Kidney (tissue), 13 donors: ENCODE measurements at regions not wholly inside any gene's neighbourhood (a gene's known extent, or its start where the extent isn't known, plus 50 kb on each side); places are given as distances from the start of the nearest gene placed in this dataset.
"Not testable (repeated sequence)": the region's sequence is repeated elsewhere in the genome, so short reads cannot be mapped to it uniquely, and the experiment has no call there.

ENCODE experiments used
- DNase-seq, 5 donors: peaks; one replicate each; pipeline ENCODE4 v3.0.0-alpha.2; 2013 to 2020
- FAIRE-seq: peaks from 2 replicates; lab custom pipeline; 2012; peaks lifted over from hg19 to GRCh38; lab: Jason Lieb, UNC
- H3K27ac ChIP-seq, 2 donors: one replicate each; pipeline ENCODE4 v1.7.0; 2013; ENCODE audit warnings: low read depth in 2 of 2, low read length in 2 of 2, inconsistent platforms in 1 of 2
- H3K27me3 ChIP-seq: one replicate; pipeline ENCODE4 v1.7.1; 2013; ENCODE audit warnings: low read length, inconsistent platforms; ENCODE audit not compliant: control insufficient read depth, insufficient read depth
- H3K36me3 ChIP-seq, 3 donors: one replicate each; pipeline versions ENCODE4 v1.7.0 to v1.7.1; 2013; ENCODE audit warnings: low read length in 3 of 3, control low read depth in 1 of 3, inconsistent platforms in 1 of 3; ENCODE audit not compliant: insufficient read depth in 3 of 3, control insufficient read depth in 2 of 3
- H3K4me1 ChIP-seq, 3 donors: one replicate each; pipeline versions ENCODE4 v1.7.0 to v1.7.1; 2013; ENCODE audit warnings: low read length in 3 of 3, inconsistent platforms in 1 of 3, low read depth in 1 of 3; ENCODE audit not compliant: control insufficient read depth in 2 of 3, insufficient read depth in 2 of 3
- H3K4me3 ChIP-seq, 3 donors: one replicate each; pipeline versions ENCODE4 v1.7.0 to v1.8.1; 2013; ENCODE audit warnings: low read length in 3 of 3, control low read depth in 1 of 3, inconsistent platforms in 1 of 3
- H3K9ac ChIP-seq, 3 donors: one replicate each; pipeline versions ENCODE4 v1.7.0 to v1.7.1; 2013; ENCODE audit warnings: low read length in 3 of 3, control low read depth in 1 of 3, inconsistent platforms in 1 of 3
- H3K9me3 ChIP-seq, 3 donors: one replicate each; pipeline versions ENCODE4 v1.7.0 to v1.7.1; 2013; ENCODE audit warnings: low read length in 3 of 3, control low read depth in 1 of 3, inconsistent platforms in 1 of 3; ENCODE audit not compliant: control insufficient read depth in 2 of 3, insufficient read depth in 1 of 3
- intact Hi-C: fragments of 100-400 bp; cut with DNase I; formaldehyde crosslinking; loops from one replicate; pipeline ENCODE4 v1.11.1; 2022
- TF ChIP-seq, protein P1 (sequence below): IDR thresholded peaks from 3 replicates; pipeline ENCODE4 v1.5.1; 2012; ENCODE audit warnings: mild to moderate bottlenecking, moderate library complexity, borderline replicate concordance; ENCODE audit not compliant: insufficient read depth; ENCODE audit errors: extremely low read depth
- donor health status: control.
- donor health status: control.
- donor health status: control.
- donor health status: control.
- donor health status: control.
- donor health status: DM: yes; HTN: yes; CAD: no.
- donor health status: Normal renal cell carcinoma (clear cell type).

DNA sequence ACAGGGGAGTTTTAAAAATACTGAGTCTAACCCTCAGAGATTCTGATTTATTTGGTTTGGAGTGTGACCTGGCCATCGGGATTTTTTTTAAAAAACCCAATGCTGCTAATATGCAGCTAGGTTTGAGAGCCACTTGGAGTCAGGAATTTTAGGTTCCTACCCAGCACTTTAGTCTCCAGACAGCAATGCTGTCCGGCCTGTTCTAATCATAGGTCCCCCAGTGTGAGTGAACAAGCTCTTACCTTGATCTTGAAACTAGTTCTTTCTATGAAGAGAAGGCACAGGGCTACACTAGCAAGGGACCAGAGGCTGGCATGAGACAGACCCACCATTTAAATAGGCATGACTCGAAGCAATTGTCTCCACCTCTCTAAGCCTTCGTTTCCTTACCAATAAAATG, 103.5 kb downstream of the SMIM20 start:
- intact Hi-C loops, result no loop called here
- TF ChIP-seq, protein P1, sequence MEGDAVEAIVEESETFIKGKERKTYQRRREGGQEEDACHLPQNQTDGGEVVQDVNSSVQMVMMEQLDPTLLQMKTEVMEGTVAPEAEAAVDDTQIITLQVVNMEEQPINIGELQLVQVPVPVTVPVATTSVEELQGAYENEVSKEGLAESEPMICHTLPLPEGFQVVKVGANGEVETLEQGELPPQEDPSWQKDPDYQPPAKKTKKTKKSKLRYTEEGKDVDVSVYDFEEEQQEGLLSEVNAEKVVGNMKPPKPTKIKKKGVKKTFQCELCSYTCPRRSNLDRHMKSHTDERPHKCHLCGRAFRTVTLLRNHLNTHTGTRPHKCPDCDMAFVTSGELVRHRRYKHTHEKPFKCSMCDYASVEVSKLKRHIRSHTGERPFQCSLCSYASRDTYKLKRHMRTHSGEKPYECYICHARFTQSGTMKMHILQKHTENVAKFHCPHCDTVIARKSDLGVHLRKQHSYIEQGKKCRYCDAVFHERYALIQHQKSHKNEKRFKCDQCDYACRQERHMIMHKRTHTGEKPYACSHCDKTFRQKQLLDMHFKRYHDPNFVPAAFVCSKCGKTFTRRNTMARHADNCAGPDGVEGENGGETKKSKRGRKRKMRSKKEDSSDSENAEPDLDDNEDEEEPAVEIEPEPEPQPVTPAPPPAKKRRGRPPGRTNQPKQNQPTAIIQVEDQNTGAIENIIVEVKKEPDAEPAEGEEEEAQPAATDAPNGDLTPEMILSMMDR, result no peak
- no peak for FAIRE-seq
- Histone ChIP-seq H3K27ac (no peak overlapping the region), H3K4me1 (no peaks in the 10 kb centered on the region), H3K9ac (no peak overlapping the region), H3K4me3 (no peak overlapping the region), H3K36me3 (no peaks in the 10 kb centered on the region), H3K27me3 (no peaks in the 10 kb centered on the region), H3K9me3 (peaks cover 0 to 3% (median 0%) of the 10 kb centered on the region in 3 donors)
- no peak for DNase-seq

DNA sequence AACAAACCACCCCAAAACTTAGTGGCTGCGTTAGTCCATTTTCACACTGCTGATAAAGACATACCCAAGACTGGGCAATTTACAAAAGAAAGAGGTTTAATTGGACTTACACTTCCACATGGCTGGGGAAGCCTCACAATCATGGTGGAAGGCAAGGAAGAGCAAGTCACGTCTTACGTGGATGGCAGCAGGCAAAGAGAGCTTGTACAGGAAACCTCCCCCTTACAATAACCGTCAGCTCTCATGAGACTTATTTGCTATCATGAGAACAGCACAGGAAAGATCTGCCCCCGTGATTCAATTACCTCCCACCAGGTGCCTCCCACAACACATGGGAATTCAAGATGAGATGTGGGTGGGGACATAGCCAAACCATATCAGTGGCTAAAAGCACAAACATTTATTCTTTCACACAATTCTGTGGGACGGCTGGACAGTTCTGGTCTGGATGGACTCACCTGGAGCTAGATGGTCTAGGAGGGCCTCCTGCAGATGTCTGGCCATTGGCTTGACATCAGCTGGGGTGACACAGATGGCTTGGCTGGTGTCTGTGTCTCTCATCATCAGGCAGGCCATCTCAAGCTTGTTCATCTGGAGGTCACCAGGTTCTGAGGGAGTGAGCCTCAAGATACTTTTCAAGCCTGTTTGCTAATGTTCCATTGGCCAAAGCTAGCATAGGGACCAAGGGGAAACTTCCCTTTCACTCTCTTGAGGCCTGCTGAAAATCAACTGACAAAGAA, 104.1 kb downstream of the SMIM20 start:
- FAIRE-seq, H3K4me1 ChIP-seq, H3K4me3 ChIP-seq, DNase-seq, H3K27ac ChIP-seq, H3K9me3 ChIP-seq, H3K27me3 ChIP-seq, intact Hi-C loops, H3K36me3 ChIP-seq, H3K9ac ChIP-seq: not testable (repeated sequence)

DNA sequence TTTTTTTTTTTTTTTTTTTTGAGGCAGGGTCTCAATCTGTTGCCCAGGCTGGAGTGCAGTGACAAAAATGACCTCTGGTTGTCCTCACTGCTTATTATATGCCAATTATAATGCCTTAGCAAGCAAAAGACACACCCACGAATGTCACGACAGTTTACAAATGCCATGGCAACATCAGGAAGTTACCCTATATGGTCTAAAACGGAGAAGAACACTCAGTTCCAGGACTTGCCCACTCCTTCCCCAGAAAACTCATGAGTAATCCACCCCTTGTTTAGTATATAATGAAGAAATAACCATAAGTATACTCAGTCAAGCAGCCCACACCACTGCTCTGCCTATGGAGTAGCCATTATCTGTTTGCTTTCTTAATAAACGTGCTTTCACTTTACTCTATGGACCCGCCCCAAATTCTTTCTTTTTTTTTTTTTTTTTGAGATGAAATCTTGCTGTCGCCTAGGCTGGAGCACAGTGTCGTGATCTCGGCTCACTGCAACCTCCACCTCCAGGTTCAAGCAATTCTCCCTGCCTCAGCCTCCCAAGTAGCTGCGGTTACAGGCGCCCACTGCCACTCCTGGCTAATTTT, 106.2 kb downstream of the SMIM20 start:
- TF ChIP-seq, protein P1, result no peak
- intact Hi-C loops, result no loop called here
- Histone ChIP-seq H3K36me3 (no peaks in the 10 kb centered on the region), H3K27me3 (no peaks in the 10 kb centered on the region), H3K9me3 (peaks cover 0 to 3% (median 0%) of the 10 kb centered on the region in 3 donors), H3K4me3 (no peak overlapping the region), H3K9ac (no peak overlapping the region), H3K4me1 (no peaks in the 10 kb centered on the region), H3K27ac (no peak overlapping the region)
- FAIRE-seq (no peak), DNase-seq (no peak)

DNA sequence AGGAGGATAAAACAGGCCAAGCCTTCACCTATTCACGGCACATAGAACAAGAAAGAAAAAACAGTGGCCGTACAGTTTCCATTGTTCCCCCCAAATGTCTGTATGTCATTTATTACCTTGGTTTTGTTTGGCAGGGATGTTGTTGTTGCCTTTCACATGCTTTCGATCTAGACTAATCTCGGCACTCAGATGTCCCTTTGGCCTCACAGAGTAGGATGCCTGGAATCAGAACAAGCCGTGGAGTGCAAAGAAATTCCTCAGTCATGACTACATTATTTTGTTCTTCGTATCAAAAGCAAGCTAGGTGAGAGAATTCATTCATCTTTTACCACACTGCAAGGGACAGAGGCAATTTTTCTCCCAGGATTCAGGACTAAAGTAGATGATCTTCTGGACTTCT, 106.9 kb downstream of the SMIM20 start:
- DNase-seq, result peak in 1 of 5 donors; percentile 49
- Histone ChIP-seq H3K27ac (no peak overlapping the region), H3K36me3 (no peaks in the 10 kb centered on the region), H3K4me3 (no peak overlapping the region), H3K9me3 (peaks cover 0 to 3% (median 0%) of the 10 kb centered on the region in 3 donors), H3K9ac (no peak overlapping the region), H3K27me3 (no peaks in the 10 kb centered on the region), H3K4me1 (no peaks in the 10 kb centered on the region)
- TF ChIP-seq, protein P1, result no peak
- no peak for FAIRE-seq
- intact Hi-C loops, result no loop called here
